ENCODE measurements at regions not wholly inside any gene's neighbourhood (a gene's known extent, or its start where the extent isn't known, plus 50 kb on each side); places are given as distances from the start of the nearest gene placed in this dataset.

DNA sequence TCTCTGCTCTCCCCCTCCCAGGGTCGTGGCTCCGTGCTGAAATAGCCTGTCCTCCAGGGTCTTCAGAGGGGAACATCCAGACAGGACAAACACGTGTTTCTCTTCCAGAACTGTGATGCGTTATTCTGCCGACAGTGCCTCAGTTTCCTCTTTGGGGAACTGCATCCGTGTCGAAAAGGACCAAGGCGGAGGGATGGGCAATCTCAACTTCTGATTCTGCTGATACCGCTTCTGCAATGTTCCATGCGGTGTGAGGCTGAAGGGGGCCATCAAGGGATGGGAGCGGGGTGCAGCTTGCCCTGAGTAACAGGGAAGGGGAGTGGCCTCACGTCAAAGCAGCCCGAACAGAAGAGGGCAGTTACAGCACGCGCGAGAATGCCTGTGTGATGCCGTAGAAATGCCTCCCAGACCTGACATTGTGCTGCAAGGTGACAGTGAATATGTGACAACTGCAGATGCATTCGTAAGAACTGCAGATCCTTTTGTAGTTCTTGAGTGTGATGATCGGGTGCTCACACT, 275.7 kb downstream of the SHQ1 start:
- no peak for DNase-seq (ENCODE audit: low spot score)
- TF ChIP-seq, protein P1, sequence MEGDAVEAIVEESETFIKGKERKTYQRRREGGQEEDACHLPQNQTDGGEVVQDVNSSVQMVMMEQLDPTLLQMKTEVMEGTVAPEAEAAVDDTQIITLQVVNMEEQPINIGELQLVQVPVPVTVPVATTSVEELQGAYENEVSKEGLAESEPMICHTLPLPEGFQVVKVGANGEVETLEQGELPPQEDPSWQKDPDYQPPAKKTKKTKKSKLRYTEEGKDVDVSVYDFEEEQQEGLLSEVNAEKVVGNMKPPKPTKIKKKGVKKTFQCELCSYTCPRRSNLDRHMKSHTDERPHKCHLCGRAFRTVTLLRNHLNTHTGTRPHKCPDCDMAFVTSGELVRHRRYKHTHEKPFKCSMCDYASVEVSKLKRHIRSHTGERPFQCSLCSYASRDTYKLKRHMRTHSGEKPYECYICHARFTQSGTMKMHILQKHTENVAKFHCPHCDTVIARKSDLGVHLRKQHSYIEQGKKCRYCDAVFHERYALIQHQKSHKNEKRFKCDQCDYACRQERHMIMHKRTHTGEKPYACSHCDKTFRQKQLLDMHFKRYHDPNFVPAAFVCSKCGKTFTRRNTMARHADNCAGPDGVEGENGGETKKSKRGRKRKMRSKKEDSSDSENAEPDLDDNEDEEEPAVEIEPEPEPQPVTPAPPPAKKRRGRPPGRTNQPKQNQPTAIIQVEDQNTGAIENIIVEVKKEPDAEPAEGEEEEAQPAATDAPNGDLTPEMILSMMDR (conservative IDR thresholded peaks at IDR 0.05; ENCODE audit: low read depth) = no peak
- no peak overlapping the region for H3K27ac ChIP-seq
- ChIA-PET CTCF (no interaction called here), POLR2A (ENCODE audit: low non-redundant PET) (no interaction called here)

DNA sequence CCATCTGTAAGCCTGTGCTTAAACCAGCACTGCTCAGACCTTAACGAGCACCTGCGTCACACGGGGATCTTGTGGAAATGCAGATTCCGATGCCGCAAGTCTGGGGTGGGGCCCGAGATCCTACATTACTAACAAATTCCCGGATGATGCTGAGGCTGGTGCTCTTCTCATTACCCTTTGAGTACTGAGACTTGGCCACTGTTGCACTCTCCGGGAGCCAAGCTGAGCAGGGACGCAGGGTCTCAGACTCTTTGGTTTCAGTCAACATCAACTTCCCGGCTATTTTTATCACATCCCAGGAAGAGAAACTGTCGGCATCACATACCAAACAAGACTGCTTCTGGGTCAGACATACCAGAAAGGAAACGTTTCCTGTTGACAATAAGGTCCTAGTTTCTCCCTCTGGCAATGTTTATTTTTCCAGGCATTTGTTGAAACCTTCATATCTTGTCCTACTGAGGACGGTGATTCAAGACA, 276.6 kb downstream of the SHQ1 start:
- ChIA-PET CTCF (no interaction called here), POLR2A (ENCODE audit: low non-redundant PET) (no interaction called here)
- H3K27ac ChIP-seq = no peak overlapping the region
- no peak for DNase-seq (ENCODE audit: low spot score)
- TF ChIP-seq, protein P1 (conservative IDR thresholded peaks at IDR 0.05; ENCODE audit: low read depth) = no peak

DNA sequence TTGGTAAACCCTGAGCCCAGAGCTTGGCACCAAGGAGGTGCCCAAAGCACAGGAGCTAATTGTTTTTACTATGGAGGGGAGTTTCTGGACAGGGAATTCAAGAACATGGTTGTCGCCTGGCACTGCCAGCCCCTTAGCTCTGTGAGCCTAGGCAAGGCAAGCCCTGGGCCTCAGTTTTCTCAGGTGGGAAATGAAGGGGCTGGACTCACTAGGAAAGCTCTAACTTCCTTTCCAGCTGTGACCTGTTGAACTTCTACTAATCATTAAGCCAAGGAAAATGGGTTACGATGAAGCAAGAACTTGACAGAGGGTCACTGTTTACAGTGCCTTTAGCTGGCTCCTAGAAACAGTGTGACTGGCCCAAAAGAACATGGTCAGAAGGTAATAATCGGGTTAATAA, 277.2 kb downstream of the SHQ1 start:
- POLR2A ChIA-PET (ENCODE audit: low non-redundant PET) = no interaction called here
- no peak overlapping the region for H3K27ac ChIP-seq
- CTCF ChIA-PET = no interaction called here
- TF ChIP-seq, protein P1 (conservative IDR thresholded peaks at IDR 0.05; ENCODE audit: low read depth) = no peak
- no peak for DNase-seq (ENCODE audit: low spot score)

DNA sequence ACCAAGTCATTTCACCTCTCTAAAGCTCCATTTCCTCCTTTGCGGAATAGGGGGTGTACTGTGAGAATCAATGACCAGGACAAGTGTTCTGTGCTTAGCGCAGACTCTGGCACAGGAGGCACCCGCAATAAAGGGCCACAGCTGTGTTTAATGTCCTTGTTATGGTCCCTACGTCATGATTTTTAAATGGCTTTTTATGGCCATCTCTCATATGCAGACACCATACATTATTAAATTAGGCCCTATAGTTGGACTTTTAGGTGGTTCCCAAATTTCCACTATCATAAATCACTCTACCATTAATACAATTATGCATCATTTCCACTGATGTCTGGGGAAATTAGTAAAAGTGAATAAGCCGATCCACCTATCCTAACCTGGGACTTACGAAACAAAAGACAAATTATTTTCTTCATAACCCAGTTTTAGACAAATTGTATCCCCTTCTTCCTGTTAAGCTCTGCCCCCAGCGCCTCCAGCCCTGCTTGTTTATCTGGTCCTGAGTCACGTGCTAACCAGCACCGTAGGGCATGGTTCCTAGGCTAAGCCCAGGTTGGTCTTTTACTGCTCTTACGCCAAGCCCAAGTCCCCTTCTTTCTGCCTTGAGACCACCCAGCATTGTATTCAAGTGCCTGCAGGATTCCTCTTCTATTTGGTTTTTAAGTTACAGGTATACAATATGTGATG, 278.3 kb downstream of the SHQ1 start:
- ChIA-PET CTCF (no interaction called here), POLR2A (ENCODE audit: low non-redundant PET) (no interaction called here)
- TF ChIP-seq, protein P1 (conservative IDR thresholded peaks at IDR 0.05; ENCODE audit: low read depth) = no peak

DNA sequence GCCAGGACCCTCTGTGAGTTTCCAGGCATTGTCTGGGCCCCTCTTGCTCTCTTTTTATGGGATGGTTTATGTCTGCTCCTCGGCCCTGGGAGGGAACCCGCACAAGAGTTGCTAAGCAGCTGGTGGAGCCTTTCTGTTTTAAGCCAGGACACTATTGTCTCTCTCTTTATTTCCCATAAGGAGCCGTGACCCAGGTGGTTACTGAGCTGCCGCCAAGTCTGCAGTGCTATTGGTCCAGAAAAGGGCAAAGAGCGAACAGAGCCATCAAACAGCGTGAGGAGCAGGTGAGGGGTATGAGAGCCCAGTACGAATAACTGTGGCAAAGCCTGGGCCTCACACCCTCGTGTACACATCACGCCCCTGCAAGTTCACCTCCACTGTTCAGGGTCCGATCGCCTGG, 280.2 kb downstream of the SHQ1 start:
- DNase-seq (ENCODE audit: low spot score) = no peak
- CTCF ChIA-PET = no interaction called here
- TF ChIP-seq, protein P1 (conservative IDR thresholded peaks at IDR 0.05; ENCODE audit: low read depth) = no peak
- POLR2A ChIA-PET (ENCODE audit: low non-redundant PET) = no interaction called here
- H3K27ac ChIP-seq = no peak overlapping the region

More for the DNA sequence above, 278.3 kb downstream of the SHQ1 start:
- no peak for DNase-seq (ENCODE audit: low spot score)
- H3K27ac ChIP-seq = no peak overlapping the region

DNA sequence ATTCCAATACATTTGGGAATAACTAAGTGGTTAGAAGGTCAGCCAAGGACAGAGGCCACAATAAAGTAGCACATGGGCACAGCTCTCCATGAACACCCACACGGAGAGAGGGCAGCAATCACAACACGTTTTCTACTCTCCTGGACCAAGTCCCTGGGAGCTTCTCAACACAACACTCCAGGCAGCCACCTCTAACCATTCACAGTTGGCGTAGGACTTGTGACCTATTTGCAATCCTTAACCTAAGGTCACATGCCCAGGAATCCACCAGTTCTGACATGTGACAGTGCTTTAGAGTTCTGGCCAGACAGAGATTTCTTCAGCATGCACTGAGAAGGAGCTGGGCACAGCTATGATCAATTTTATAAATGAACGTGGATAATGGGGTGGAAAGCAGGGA, 280.8 kb downstream of the SHQ1 start:
- ChIA-PET POLR2A (ENCODE audit: low non-redundant PET) (no interaction called here), CTCF (interaction anchor here (0.7 kb wide), 1 partner anchor 593 kb away, joined by 3 read pairs; no protein-coding TSS in a partner anchor)
- H3K27ac ChIP-seq = no peak overlapping the region
- TF ChIP-seq, protein P1 (conservative IDR thresholded peaks at IDR 0.05; ENCODE audit: low read depth) = no peak
- DNase-seq (ENCODE audit: low spot score) = no peak
